HG03103 (cell line): ENCODE measurements at regions not wholly inside any gene's neighbourhood (a gene's known extent, or its start where the extent isn't known, plus 50 kb on each side); places are given as distances from the start of the nearest gene placed in this dataset.

Source experiments
- ATAC-seq: cut with Tn5 transposase; IDR thresholded peaks from one replicate; pipeline ENCODE4 v1.9.1; 2021; ENCODE audit warnings: low read depth; ENCODE audit not compliant: unreplicated experiment

DNA sequence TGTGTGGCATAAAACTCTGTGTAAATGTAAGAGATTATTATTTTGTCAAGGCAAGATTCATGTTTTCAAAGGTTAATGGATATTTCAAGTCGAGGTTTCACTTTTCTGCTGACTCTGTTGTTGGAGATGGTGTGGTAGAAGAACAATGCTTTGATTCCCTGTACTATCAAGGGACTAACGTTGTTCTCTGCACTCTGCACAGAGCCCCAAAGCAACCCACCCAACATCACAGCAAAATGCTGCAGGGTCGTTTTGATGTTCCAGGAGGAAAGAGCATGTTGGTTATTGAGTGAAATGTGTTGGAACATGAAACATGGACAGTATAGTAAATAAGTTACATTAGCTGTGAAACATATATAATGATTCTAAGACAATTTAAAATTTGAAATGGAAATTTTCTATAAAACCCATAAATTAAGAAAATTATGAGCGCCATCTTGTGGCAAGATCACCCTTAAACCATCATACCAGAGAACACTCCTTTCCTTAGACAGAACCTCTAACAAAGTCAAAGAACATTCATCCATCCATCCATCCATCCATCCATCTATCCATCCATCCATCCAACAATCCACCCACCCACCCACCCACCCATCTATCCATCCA is 164.4 kb upstream of the ZBED5 start:
- no peak for ATAC-seq

DNA sequence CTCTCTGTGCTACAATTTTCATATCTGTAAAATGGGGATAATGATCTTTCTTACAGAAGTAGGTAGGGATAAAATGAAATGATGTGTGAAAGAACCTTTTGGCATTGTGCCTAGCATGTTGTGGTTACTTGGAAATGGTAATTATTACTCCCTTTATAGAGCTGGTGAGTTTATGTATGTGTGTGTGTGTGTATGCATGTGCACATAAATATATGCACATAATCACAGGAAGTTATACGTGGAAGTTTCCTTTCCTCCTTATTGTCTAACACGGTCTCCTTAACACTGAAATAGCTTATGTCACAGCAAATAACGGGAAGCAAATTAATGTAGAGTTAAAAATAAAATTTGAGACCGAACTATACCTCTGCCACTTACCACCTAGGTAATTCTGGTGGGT is 163.7 kb upstream of the ZBED5 start:
- ATAC-seq: no peak

DNA sequence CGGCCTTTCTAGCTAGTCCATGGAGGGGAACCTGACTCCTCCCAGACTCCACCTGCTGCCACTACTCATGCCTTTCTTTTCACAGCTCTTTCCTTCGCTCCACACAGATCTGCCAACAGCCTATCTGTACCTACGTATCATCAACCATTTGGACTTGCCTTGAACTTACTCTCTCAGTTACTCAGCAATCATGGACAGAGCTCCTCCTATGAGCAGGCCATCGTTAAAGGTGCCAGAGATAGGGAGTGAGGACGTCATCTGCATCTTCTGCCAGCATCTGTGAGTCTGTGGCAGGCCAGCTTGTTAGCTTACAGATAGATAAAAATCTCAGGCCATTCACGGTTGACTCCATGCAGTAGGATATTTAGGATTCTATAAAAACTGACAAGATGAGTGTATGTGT is 162.9 kb upstream of the ZBED5 start:
- no peak for ATAC-seq

GRCh38 chr11:11020219-11020726 is 162.4 kb upstream of the ZBED5 start:
- ATAC-seq: no peak

DNA sequence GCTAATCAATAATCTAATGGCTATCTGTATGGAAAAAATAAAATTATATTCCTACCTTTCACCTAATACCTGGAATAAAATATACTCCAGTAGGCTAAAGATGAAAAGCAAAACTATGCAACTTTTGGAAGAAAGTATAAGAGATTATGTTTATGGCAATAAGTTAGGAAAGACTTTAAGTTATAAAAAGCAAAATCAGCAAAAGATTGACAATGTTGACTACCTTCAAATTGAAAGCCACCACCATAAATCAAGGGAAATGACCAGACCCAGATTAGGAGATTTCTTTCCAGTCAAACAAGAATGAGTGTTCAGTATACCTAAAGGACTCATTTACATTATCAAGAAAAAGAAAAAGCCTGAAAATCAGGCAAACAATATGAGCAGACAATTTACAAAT is 159.1 kb upstream of the ZBED5 start:
- ATAC-seq: no peak

GRCh38 chr11:11016068-11016467 is 158.2 kb upstream of the ZBED5 start:
- ATAC-seq: no peak

GRCh38 chr11:11011617-11012016 is 153.8 kb upstream of the ZBED5 start:
- ATAC-seq: no peak

- no peak for ATAC-seq
These were observed 152.8 kb upstream of the ZBED5 start for GRCh38 chr11:11010624-11011127.

GRCh38 chr11:11009179-11009578 is 151.3 kb upstream of the ZBED5 start:
- no peak for ATAC-seq

DNA sequence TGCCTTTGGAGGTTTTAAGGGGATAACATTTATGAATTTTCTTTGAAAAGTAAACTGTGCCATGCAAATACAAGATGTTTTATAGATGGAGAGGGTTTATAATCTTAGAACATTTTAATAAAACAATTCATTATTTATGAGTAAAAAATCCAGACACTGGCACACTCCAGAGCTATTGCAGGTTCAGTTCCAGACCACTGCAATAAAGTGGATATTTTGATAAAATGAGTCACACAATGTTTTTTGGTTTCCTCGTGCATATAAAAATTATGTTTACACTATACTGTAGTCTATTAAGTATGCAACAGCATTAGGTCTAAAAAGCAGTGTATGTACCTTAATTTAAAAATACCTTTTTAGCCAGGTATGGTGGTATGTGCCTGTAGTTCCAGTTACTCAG is 146.2 kb upstream of the ZBED5 start:
- ATAC-seq: no peak

GRCh38 chr11:11003226-11003625 is 145.4 kb upstream of the ZBED5 start:
- no peak for ATAC-seq

- ATAC-seq: no peak
These were observed 142.9 kb upstream of the ZBED5 start for GRCh38 chr11:11000579-11001283.

GRCh38 chr11:10998674-10999073 is 140.8 kb upstream of the ZBED5 start:
- no peak for ATAC-seq

DNA sequence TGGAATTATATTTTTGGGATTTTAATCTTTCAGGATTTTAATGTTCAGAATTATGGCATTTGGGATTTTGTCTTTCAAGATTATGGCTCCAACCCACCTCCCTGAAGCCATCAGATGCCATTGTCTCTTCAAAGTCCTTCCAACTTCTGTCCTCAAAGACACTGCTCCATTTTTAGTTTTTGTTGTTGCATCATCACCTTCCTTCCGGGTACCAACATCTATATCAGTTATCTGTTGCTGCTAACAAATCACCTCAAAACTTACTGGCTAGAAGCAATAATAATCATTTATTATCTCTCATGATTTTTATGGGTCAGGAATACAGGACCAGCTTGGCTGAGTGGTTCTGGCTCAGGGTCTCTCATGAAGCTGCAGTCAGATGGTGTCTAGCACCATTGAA is 138.8 kb upstream of the ZBED5 start:
- no peak for ATAC-seq

DNA sequence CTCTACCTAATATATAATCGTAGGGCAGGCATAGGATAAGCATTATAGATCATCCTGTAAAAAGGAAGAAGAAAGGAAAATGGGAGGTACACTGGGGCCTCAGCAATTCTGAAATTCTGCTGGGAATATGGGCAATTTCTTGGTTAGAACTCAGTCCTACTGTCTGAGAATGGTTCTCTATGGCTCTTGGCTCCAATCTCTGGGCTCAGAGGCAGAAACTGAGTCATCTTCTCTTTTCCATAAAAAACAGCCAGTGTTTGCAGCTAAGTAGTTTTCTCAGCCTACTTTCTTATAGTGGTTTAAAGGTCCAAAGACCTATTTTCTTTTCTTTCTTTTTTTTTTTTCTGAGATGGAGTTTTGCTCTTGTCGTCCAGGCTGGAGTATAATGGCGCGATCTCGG is 135.8 kb upstream of the ZBED5 start:
- no peak for ATAC-seq

DNA sequence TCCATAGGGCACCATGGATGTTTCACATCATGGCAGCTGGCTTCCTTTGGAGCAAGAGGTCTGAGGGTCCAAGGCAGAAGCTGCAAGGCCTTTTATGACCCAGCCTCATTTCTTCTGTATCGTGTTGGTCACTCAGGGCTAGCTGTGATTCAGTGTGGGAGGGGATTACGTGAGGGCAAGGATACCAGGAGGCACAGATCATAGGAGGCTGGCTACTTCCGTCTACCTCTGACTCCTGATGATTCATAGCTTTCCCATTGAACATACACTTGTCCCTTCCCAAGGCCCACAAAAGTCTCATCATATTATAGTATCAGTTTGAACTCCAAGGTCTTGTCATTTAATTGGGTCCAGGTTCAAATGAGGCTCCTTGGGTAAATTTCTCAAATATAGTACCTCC is 135.3 kb upstream of the ZBED5 start:
- no peak for ATAC-seq

GRCh38 chr11:10991393-10991792 is 133.5 kb upstream of the ZBED5 start:
- no peak for ATAC-seq

- no peak for ATAC-seq
These were observed 132.9 kb upstream of the ZBED5 start for GRCh38 chr11:10990637-10991193.

DNA sequence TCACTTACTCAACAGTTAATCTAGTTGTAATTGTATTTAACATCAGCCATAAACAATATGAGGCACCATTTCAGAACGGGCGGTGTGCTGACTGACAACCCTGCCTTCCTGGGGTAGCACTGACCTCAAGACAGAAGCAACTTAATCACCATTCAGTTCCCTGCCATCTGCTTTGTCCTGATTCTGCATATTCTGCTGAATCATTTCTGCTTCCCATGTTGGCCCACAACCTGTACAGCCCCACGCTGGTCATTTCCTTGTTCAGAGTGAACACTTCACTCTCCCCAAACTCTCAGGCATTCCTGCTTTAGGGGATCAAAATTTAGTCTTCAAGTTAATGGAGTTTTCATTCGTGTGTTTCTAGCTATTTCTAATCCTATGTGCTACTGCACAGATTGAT is 132.3 kb upstream of the ZBED5 start:
- ATAC-seq: no peak

- no peak for ATAC-seq
These were observed 128.2 kb upstream of the ZBED5 start for GRCh38 chr11:10986006-10986405.

- ATAC-seq: no peak
These were observed 126.9 kb upstream of the ZBED5 start for GRCh38 chr11:10984742-10985141.

GRCh38 chr11:10984250-10984649 is 126.4 kb upstream of the ZBED5 start:
- ATAC-seq: no peak
